OCI-LY3 (cell line): ENCODE measurements at regions not wholly inside any gene's neighbourhood (a gene's known extent, or its start where the extent isn't known, plus 50 kb on each side); places are given as distances from the start of the nearest gene placed in this dataset.

Experiments
- CTCF ChIP-seq: fragments of 200-600, 300-600 bp; sonication (generic); IDR thresholded peaks from 2 replicates; pipeline ENCODE4 v1.5.1; 2014; ENCODE audit warnings: antibody characterized with exemption, low read length, low read depth
- EZH2phosphoT487 ChIP-seq: fragments of 200-600 bp; shearing (Covaris generic); IDR thresholded peaks from 2 replicates; pipeline ENCODE4 v1.6.1; 2018; ENCODE audit warnings: antibody characterized with exemption, mixed run types, low read depth

- TF ChIP-seq CTCF, result no peak
- TF ChIP-seq EZH2phosphoT487, result no peak
Measured at GRCh38 chr3:144162042-144162441, 190.4 kb downstream of the DIPK2A start.
